ENCODE measurements at regions not wholly inside any gene's neighbourhood (a gene's known extent, or its start where the extent isn't known, plus 50 kb on each side); places are given as distances from the start of the nearest gene placed in this dataset.

DNA sequence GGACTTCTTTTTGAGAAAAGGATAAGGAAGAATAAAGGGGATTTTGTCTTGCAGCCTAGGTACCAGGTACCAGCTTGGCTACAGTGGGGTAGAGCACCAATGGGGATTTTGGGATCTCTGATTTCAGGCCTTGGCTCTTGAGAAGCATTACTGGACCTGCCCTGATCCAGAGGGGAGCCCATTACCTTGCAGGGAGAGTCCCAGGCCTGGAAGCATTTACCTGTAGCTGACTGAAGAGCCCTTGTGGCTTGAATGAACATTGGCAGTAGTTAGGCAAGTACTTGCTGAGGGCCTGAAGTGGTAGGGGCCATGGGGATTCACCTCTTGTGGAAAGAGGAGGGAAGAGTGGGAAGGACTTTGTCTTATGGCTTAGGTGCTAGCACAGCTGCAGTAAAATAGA is 308.2 kb upstream of the FBXO33 start:
- TF ChIP-seq, protein P1, sequence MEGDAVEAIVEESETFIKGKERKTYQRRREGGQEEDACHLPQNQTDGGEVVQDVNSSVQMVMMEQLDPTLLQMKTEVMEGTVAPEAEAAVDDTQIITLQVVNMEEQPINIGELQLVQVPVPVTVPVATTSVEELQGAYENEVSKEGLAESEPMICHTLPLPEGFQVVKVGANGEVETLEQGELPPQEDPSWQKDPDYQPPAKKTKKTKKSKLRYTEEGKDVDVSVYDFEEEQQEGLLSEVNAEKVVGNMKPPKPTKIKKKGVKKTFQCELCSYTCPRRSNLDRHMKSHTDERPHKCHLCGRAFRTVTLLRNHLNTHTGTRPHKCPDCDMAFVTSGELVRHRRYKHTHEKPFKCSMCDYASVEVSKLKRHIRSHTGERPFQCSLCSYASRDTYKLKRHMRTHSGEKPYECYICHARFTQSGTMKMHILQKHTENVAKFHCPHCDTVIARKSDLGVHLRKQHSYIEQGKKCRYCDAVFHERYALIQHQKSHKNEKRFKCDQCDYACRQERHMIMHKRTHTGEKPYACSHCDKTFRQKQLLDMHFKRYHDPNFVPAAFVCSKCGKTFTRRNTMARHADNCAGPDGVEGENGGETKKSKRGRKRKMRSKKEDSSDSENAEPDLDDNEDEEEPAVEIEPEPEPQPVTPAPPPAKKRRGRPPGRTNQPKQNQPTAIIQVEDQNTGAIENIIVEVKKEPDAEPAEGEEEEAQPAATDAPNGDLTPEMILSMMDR (IDR thresholded peaks at IDR 0.05) = no peak
- TF ChIP-seq POLR2AphosphoS5 (IDR thresholded peaks at IDR 0.05) = no peak
